RCC 7860 (cell line): ENCODE measurements at regions not wholly inside any gene's neighbourhood (a gene's known extent, or its start where the extent isn't known, plus 50 kb on each side); places are given as distances from the start of the nearest gene placed in this dataset.

Source experiments
- DNase-seq: peaks from one replicate; pipeline ENCODE4 v3.0.0-alpha.2; 2015; ENCODE audit warnings: low spot score
- FAIRE-seq: peaks from 2 replicates; lab custom pipeline; 2012; peaks lifted over from hg19 to GRCh38; lab: Jason Lieb, UNC

GRCh38 chr12:58349161-58349560 lies 407.8 kb downstream of the ATP23 start:
- FAIRE-seq = no peak
- no peak for DNase-seq

GRCh38 chr12:58356794-58357193 lies 415.4 kb downstream of the ATP23 start:
- no peak for DNase-seq
- no peak for FAIRE-seq

GRCh38 chr12:58357511-58357910 lies 416.1 kb downstream of the ATP23 start:
- DNase-seq = no peak
- no peak for FAIRE-seq

GRCh38 chr12:58358369-58358768 lies 417.0 kb downstream of the ATP23 start:
- FAIRE-seq (no peak), DNase-seq (no peak)

- FAIRE-seq (no peak), DNase-seq (no peak)
Observed at GRCh38 chr12:58359084-58359483, 417.7 kb downstream of the ATP23 start.

- no peak for FAIRE-seq
- DNase-seq = no peak
Observed at GRCh38 chr12:58361056-58361455, 419.7 kb downstream of the ATP23 start.

- FAIRE-seq = no peak
- no peak for DNase-seq
Observed at GRCh38 chr12:58363971-58364370, 422.6 kb downstream of the ATP23 start.

GRCh38 chr12:58364389-58365086 lies 423.2 kb downstream of the ATP23 start:
- DNase-seq (peak; percentile 99), FAIRE-seq (peak; percentile 99)

- no peak for FAIRE-seq
Observed at GRCh38 chr12:58365087-58365390, 423.7 kb downstream of the ATP23 start.

GRCh38 chr12:58367041-58367440 lies 425.7 kb downstream of the ATP23 start:
- DNase-seq (peak; percentile 41), FAIRE-seq (no peak)

More at GRCh38 chr12:58365087-58365390, 423.7 kb downstream of the ATP23 start:
- DNase-seq = no peak

- FAIRE-seq (peak; percentile 88), DNase-seq (peak; percentile 65)
Observed at GRCh38 chr12:58368001-58368400, 426.6 kb downstream of the ATP23 start.

- DNase-seq (peak; percentile 42), FAIRE-seq (no peak)
Observed at GRCh38 chr12:58369576-58369975, 428.2 kb downstream of the ATP23 start.

- DNase-seq (no peak), FAIRE-seq (no peak)
Observed at GRCh38 chr12:58372298-58372697, 430.9 kb downstream of the ATP23 start.

GRCh38 chr12:58378028-58378427 lies 436.7 kb downstream of the ATP23 start:
- FAIRE-seq (no peak), DNase-seq (no peak)

- FAIRE-seq (no peak), DNase-seq (no peak)
Observed at GRCh38 chr12:58381546-58381945, 440.2 kb downstream of the ATP23 start.

- DNase-seq (no peak), FAIRE-seq (no peak)
Observed at GRCh38 chr12:58384196-58384595, 442.8 kb downstream of the ATP23 start.

GRCh38 chr12:58386136-58386535 lies 444.8 kb downstream of the ATP23 start:
- DNase-seq (no peak), FAIRE-seq (no peak)

- DNase-seq = peak; percentile 72
- FAIRE-seq = peak; percentile 83
Observed at GRCh38 chr12:58387199-58387598, 445.8 kb downstream of the ATP23 start.

- no peak for DNase-seq
- no peak for FAIRE-seq
Observed at GRCh38 chr12:58388261-58388660, 446.9 kb downstream of the ATP23 start.

- peak; percentile 93 for FAIRE-seq
- DNase-seq = peak; percentile 72
Observed at GRCh38 chr12:58393152-58393551, 451.8 kb downstream of the ATP23 start.

- FAIRE-seq = no peak
Observed at GRCh38 chr12:58395056-58395455, 453.7 kb downstream of the ATP23 start.

GRCh38 chr12:58395470-58395869 lies 454.1 kb downstream of the ATP23 start:
- DNase-seq = peak; percentile 90
- FAIRE-seq = peak; percentile 88

More at GRCh38 chr12:58395056-58395455, 453.7 kb downstream of the ATP23 start:
- no peak for DNase-seq

- FAIRE-seq (no peak), DNase-seq (no peak)
Observed at GRCh38 chr12:58396239-58396638, 454.9 kb downstream of the ATP23 start.
